ENCODE measurements at regions not wholly inside any gene's neighbourhood (a gene's known extent, or its start where the extent isn't known, plus 50 kb on each side); places are given as distances from the start of the nearest gene placed in this dataset.

- H3K36me3 ChIP-seq (ENCODE audit: insufficient read depth, low read length), result no peaks in the 10 kb centered on the region
- no peaks in the 10 kb centered on the region for H3K9me2 ChIP-seq (ENCODE audit: insufficient read depth, low read length)
- no peak overlapping the region for H3K9ac ChIP-seq (ENCODE audit: low read length)
- no peak for TF ChIP-seq MXI1 (conservative IDR thresholded peaks at IDR 0.05; ENCODE audit: poor library complexity, severe bottlenecking)
- TF ChIP-seq EP300 (conservative IDR thresholded peaks at IDR 0.05; ENCODE audit: poor library complexity, severe bottlenecking), result no peak
- no peak for TF ChIP-seq CTCF (IDR thresholded peaks at IDR 0.05; ENCODE audit: poor library complexity, severe bottlenecking)
- no peak for TF ChIP-seq REST (IDR thresholded peaks at IDR 0.05; ENCODE audit: borderline replicate concordance)
- TF ChIP-seq EZH2 (IDR thresholded peaks at IDR 0.05; ENCODE audit: borderline replicate concordance, insufficient read depth, low read length, poor library complexity, severe bottlenecking), result no peak
- TF ChIP-seq RAD21 (conservative IDR thresholded peaks at IDR 0.05), result no peak
- TF ChIP-seq POLR2AphosphoS5 (IDR thresholded peaks at IDR 0.05), result no peak
- TF ChIP-seq SMC3 (conservative IDR thresholded peaks at IDR 0.05; ENCODE audit: poor library complexity), result no peak
- no peak for TF ChIP-seq TAF1 (IDR thresholded peaks at IDR 0.05; ENCODE audit: low read depth)
- H4K20me1 ChIP-seq (ENCODE audit: insufficient read depth), result no peaks in the 10 kb centered on the region
- no peaks in the 10 kb centered on the region for H3K79me2 ChIP-seq (replicated peaks; ENCODE audit: insufficient read depth, low read length)
- H3K27me3 ChIP-seq (ENCODE audit: insufficient read depth, low read depth, low read length), result no peaks in the 10 kb centered on the region
- H3K4me2 ChIP-seq (ENCODE audit: low read length), result no peak overlapping the region
- no peak overlapping the region for H3K4me3 ChIP-seq (ENCODE audit: low read length)
- H3F3A ChIP-seq (ENCODE audit: insufficient read depth, low read length, poor library complexity, severe bottlenecking), result no peaks in the 10 kb centered on the region
- H3K27ac ChIP-seq (ENCODE audit: low read length), result no peak overlapping the region
- H2AFZ ChIP-seq (ENCODE audit: low read depth, low read length), result no peak overlapping the region
- no peaks in the 10 kb centered on the region for H3K9me3 ChIP-seq (ENCODE audit: low read length)
These were observed 513.8 kb upstream of the ZP4 start for GRCh38 chr1:238404481-238404880.

- no peaks in the 10 kb centered on the region for H3K36me3 ChIP-seq (ENCODE audit: insufficient read depth, low read length)
- no peaks in the 10 kb centered on the region for H3K9me3 ChIP-seq (ENCODE audit: low read length)
- no peak overlapping the region for H2AFZ ChIP-seq (ENCODE audit: low read depth, low read length)
- no peak overlapping the region for H3K4me3 ChIP-seq (ENCODE audit: low read length)
- no peak overlapping the region for H3K9ac ChIP-seq (ENCODE audit: low read length)
- H3K4me2 ChIP-seq (ENCODE audit: low read length), result no peak overlapping the region
- H3K27me3 ChIP-seq (ENCODE audit: insufficient read depth, low read depth, low read length), result no peaks in the 10 kb centered on the region
- no peaks in the 10 kb centered on the region for H3K9me2 ChIP-seq (ENCODE audit: insufficient read depth, low read length)
- no peaks in the 10 kb centered on the region for H4K20me1 ChIP-seq (ENCODE audit: insufficient read depth)
- no peak for TF ChIP-seq POLR2AphosphoS5 (IDR thresholded peaks at IDR 0.05)
- TF ChIP-seq TAF1 (IDR thresholded peaks at IDR 0.05; ENCODE audit: low read depth), result no peak
- no peak for TF ChIP-seq MXI1 (conservative IDR thresholded peaks at IDR 0.05; ENCODE audit: poor library complexity, severe bottlenecking)
- TF ChIP-seq EP300 (conservative IDR thresholded peaks at IDR 0.05; ENCODE audit: poor library complexity, severe bottlenecking), result no peak
- TF ChIP-seq EZH2 (IDR thresholded peaks at IDR 0.05; ENCODE audit: borderline replicate concordance, insufficient read depth, low read length, poor library complexity, severe bottlenecking), result no peak
- no peak for TF ChIP-seq RAD21 (conservative IDR thresholded peaks at IDR 0.05)
- no peak for TF ChIP-seq REST (IDR thresholded peaks at IDR 0.05; ENCODE audit: borderline replicate concordance)
- no peak for TF ChIP-seq SMC3 (conservative IDR thresholded peaks at IDR 0.05; ENCODE audit: poor library complexity)
- no peak for TF ChIP-seq CTCF (IDR thresholded peaks at IDR 0.05; ENCODE audit: poor library complexity, severe bottlenecking)
- no peaks in the 10 kb centered on the region for H3K79me2 ChIP-seq (replicated peaks; ENCODE audit: insufficient read depth, low read length)
- no peaks in the 10 kb centered on the region for H3F3A ChIP-seq (ENCODE audit: insufficient read depth, low read length, poor library complexity, severe bottlenecking)
- no peak overlapping the region for H3K27ac ChIP-seq (ENCODE audit: low read length)
These were observed 510.4 kb upstream of the ZP4 start for GRCh38 chr1:238401144-238401543.

Data from neural cell (in vitro differentiated cells).